Small intestine (tissue), 7 donors: ENCODE measurements at regions not wholly inside any gene's neighbourhood (a gene's known extent, or its start where the extent isn't known, plus 50 kb on each side); places are given as distances from the start of the nearest gene placed in this dataset.
"Not testable (repeated sequence)": the region's sequence is repeated elsewhere in the genome, so short reads cannot be mapped to it uniquely, and the experiment has no call there.

Source experiments
- DNase-seq, 2 donors: peaks; one replicate each; pipeline versions ENCODE4 v3.0.0 to v3.0.0-alpha.2; 2013
- FAIRE-seq: peaks from 2 replicates; lab custom pipeline; 2012; peaks lifted over from hg19 to GRCh38; lab: Jason Lieb, UNC
- H3K27ac ChIP-seq, 3 donors: one replicate each; pipeline ENCODE4 v1.5.1; 2013; ENCODE audit warnings: low read length in 2 of 3, mild to moderate bottlenecking in 2 of 3, control low read depth in 1 of 3, inconsistent platforms in 1 of 3, low read depth in 1 of 3, moderate library complexity in 1 of 3
- H3K27me3 ChIP-seq, 3 donors: one replicate each; pipeline ENCODE4 v1.6.1; 2013; ENCODE audit warnings: low read length in 3 of 3, inconsistent platforms in 1 of 3; ENCODE audit not compliant: control insufficient read depth in 3 of 3, insufficient read depth in 3 of 3
- H3K36me3 ChIP-seq, 3 donors: one replicate each; pipeline ENCODE4 v1.6.1; 2013; ENCODE audit warnings: low read length in 3 of 3, inconsistent platforms in 1 of 3, low read depth in 1 of 3, mild to moderate bottlenecking in 1 of 3, moderate library complexity in 1 of 3; ENCODE audit not compliant: control insufficient read depth in 3 of 3, insufficient read depth in 2 of 3
- H3K4me1 ChIP-seq, 3 donors: one replicate each; pipeline ENCODE4 v1.6.1; 2013; ENCODE audit warnings: low read length in 2 of 3, inconsistent platforms in 1 of 3, low read depth in 1 of 3, mild to moderate bottlenecking in 1 of 3, moderate library complexity in 1 of 3; ENCODE audit not compliant: control insufficient read depth in 3 of 3, insufficient read depth in 2 of 3
- H3K4me3 ChIP-seq, 3 donors: one replicate each; pipeline ENCODE4 v1.5.1; 2013; ENCODE audit warnings: low read length in 3 of 3, control low read depth in 1 of 3, inconsistent platforms in 1 of 3, low read depth in 1 of 3, mild to moderate bottlenecking in 1 of 3, moderate library complexity in 1 of 3
- H3K9me3 ChIP-seq, 2 donors: one replicate each; pipeline ENCODE4 v1.6.1; 2013; ENCODE audit warnings: low read depth in 1 of 2, low read length in 1 of 2; ENCODE audit not compliant: control insufficient read depth in 2 of 2, insufficient read depth in 1 of 2
- WGBS, 3 donors: extraction: QIAGEN DNeasy Blood & Tissue Kit; methylation state at CpG; one replicate each; pipeline ENCODE4 v1.1.7; 2013; 5-methylcytosine and 5-hydroxymethylcytosine counted together
- donor health status: healthy with polysubstance abuse.
- donor health status: control.
- donor health status: control.
- donor health status: Bipolar disorder and iron deficiency.
- donor health status: healthy.

GRCh38 chr10:108348215-108348614 lies 1183.7 kb upstream of the SORCS1 start:
- no peaks in the 10 kb centered on the region for H3K4me1 ChIP-seq
- whole genome bisulfite sequencing, 3 donors, result 62 to 75% (median 68%) methylated on average over 2 of the region's 2 CpGs

GRCh38 chr10:108346066-108346465 lies 1181.6 kb upstream of the SORCS1 start:
- 78 to 84% (median 83%) methylated on average over 3 of the region's 3 CpGs for WGBS, 3 donors
- peaks cover 0 to 1% of the 10 kb centered on the region in 2 donors for H3K9me3 ChIP-seq
- H3K4me3 ChIP-seq, result no peak overlapping the region
- FAIRE-seq, result no peak
- no peaks in the 10 kb centered on the region for H3K27me3 ChIP-seq
- DNase-seq, result no peak
- no peaks in the 10 kb centered on the region for H3K4me1 ChIP-seq
- H3K36me3 ChIP-seq, result no peaks in the 10 kb centered on the region
- H3K27ac ChIP-seq, result no peak overlapping the region

More at GRCh38 chr10:108348215-108348614, 1183.7 kb upstream of the SORCS1 start:
- H3K36me3 ChIP-seq, result no peaks in the 10 kb centered on the region
- no peak overlapping the region for H3K4me3 ChIP-seq
- no peaks in the 10 kb centered on the region for H3K27me3 ChIP-seq
- FAIRE-seq (no peak), DNase-seq (no peak)
- peaks cover 0 to 1% of the 10 kb centered on the region in 2 donors for H3K9me3 ChIP-seq
- H3K27ac ChIP-seq, result no peak overlapping the region

DNA sequence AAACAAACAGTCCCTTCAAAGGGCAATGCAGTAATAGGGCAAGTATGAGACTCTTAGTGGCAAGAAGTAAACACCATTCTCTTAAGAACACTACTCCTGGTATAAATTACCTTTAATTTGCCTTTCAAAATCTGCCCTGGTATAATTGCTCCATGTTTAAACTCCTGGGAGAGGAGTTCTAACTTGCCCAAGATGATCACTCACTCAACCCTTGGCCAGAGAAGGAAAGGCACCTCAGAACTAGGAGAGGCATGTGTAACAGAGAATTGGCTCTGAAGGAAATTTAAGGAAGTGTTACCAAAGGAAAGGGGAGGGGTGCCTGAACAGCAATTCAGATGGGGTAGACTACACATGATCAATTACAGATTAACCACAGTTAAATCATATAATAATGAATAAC lies 1173.6 kb upstream of the SORCS1 start:
- DNase-seq, result no peak
- no peak for FAIRE-seq
- no peaks in the 10 kb centered on the region for H3K27me3 ChIP-seq
- no peak overlapping the region for H3K4me3 ChIP-seq
- H3K27ac ChIP-seq, result no peak overlapping the region
- H3K4me1 ChIP-seq, result no peaks in the 10 kb centered on the region
- H3K36me3 ChIP-seq, result no peaks in the 10 kb centered on the region
- H3K9me3 ChIP-seq, result no peaks in the 10 kb centered on the region

DNA sequence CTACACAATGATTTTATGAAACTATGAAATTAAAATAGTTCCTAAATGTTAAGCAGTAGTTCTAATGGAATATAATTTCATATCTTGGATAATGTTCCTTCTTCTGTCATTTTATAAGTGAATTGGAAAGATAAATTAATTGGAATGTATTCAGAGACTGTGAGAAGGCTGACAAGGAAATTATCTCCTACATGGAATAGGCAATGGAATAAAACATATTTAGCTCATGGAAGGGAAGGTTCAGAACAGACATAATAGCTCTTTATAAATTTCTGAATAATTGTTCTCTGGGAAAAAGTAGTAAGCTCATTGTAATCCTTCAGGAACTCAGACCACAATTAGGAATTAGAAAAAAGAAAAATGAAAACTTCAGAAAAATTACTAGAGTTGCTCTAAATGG lies 1172.3 kb upstream of the SORCS1 start:
- no peaks in the 10 kb centered on the region for H3K4me1 ChIP-seq
- H3K4me3 ChIP-seq, result no peak overlapping the region
- no peaks in the 10 kb centered on the region for H3K9me3 ChIP-seq
- H3K27me3 ChIP-seq, result no peaks in the 10 kb centered on the region
- H3K36me3 ChIP-seq, result no peaks in the 10 kb centered on the region
- FAIRE-seq, result peak; percentile 36
- no peak for DNase-seq
- no peak overlapping the region for H3K27ac ChIP-seq

DNA sequence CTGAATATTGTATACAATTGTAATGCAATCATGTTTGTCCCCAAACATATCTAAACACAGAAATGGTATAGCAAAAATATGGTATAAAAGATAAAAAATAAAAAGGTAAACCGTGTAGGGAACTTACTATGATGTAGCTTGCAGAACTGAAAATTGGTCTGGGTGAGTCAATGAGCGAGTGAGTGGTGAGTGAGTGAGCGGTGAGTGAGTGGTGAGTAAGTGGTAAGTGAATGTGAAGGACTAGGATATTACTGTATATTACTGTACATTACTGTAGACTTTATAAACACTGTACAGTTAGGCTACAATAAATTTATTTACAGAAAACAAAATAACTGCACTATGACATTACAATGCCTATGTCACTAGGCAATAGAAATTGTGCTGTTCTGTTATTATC lies 1163.2 kb upstream of the SORCS1 start:
- Histone ChIP-seq H3K4me1 (no peaks in the 10 kb centered on the region), H3K27ac (no peak overlapping the region), H3K4me3 (no peak overlapping the region), H3K27me3 (no peaks in the 10 kb centered on the region), H3K36me3 (no peaks in the 10 kb centered on the region), H3K9me3 (no peaks in the 10 kb centered on the region)
- DNase-seq, result no peak
- FAIRE-seq, result no peak
- 84 to 91% (median 86%) methylated on average over 3 of the region's 3 CpGs for WGBS, 3 donors

- Histone ChIP-seq H3K36me3 (no peaks in the 10 kb centered on the region), H3K4me1 (peaks cover 0 to 5% (median 0%) of the 10 kb centered on the region in 3 donors), H3K27me3 (no peaks in the 10 kb centered on the region), H3K27ac (no peak overlapping the region), H3K9me3 (no peaks in the 10 kb centered on the region), H3K4me3 (no peak overlapping the region)
- WGBS, 3 donors, result 45 to 62% (median 56%) methylated on average over 3 of the region's 3 CpGs
- no peak for FAIRE-seq
- DNase-seq, result no peak
Measured at GRCh38 chr10:108323274-108323798, 1158.8 kb upstream of the SORCS1 start.

GRCh38 chr10:108319434-108320222 lies 1155.1 kb upstream of the SORCS1 start:
- DNase-seq (peak; percentile 3 to 19), FAIRE-seq (no peak)
- Histone ChIP-seq H3K27ac (no peak overlapping the region), H3K36me3 (no peaks in the 10 kb centered on the region), H3K4me3 (no peak overlapping the region), H3K9me3 (no peaks in the 10 kb centered on the region), H3K4me1 (peaks cover 0 to 5% (median 0%) of the 10 kb centered on the region in 3 donors), H3K27me3 (no peaks in the 10 kb centered on the region)
- 27 to 65% (median 42%) methylated on average over 6 of the region's 6 CpGs for WGBS, 3 donors

- not testable (repeated sequence) for H3K4me1 ChIP-seq, H3K27ac ChIP-seq, H3K36me3 ChIP-seq, H3K27me3 ChIP-seq, DNase-seq, H3K9me3 ChIP-seq, FAIRE-seq
- H3K4me3 ChIP-seq, result peak overlapping the region in 1 of 3 donors; percentile 22
- 49 to 75% (median 57%) methylated on average over 7 to 19 of the region's 25 CpGs for WGBS, 3 donors
Measured at GRCh38 chr10:108315636-108316035, 1151.1 kb upstream of the SORCS1 start.
